ENCODE measurements at regions not wholly inside any gene's neighbourhood (a gene's known extent, or its start where the extent isn't known, plus 50 kb on each side); places are given as distances from the start of the nearest gene placed in this dataset.

DNA sequence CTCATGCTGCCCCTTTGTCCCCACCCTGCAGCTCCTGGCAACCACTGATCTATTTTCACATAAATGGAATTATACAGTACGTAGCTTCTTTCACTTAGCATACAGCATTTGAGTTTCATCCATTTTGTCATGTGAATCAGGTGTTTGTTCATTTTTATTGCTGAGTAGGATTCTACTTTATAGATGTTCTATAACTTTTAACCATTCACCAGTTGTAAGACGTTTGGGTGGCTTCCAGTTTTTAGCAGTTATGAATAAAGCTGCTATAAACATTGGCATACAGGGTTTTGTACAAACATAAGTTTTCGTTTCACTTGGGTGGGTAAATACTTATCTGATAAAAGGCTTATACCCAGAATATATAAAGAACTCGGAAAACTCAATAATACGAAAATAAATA, 102.3 kb upstream of the KLHL13 start:
- H3K9me3 ChIP-seq (ENCODE audit: control insufficient read depth in 2 of 3, insufficient read depth in 1 of 3, low read length in 3 of 3), result no peaks in the 10 kb centered on the region
- DNase-seq (no peak), FAIRE-seq (no peak)
- H3K36me3 ChIP-seq (ENCODE audit: control insufficient read depth in 2 of 3, insufficient read depth in 3 of 3, low read length in 3 of 3), result no peaks in the 10 kb centered on the region
- H3K4me3 ChIP-seq (ENCODE audit: low read length in 3 of 3), result no peak overlapping the region
- peaks cover 2% of the 10 kb centered on the region for H3K27me3 ChIP-seq (ENCODE audit: control insufficient read depth, insufficient read depth, low read length)
- H3K4me1 ChIP-seq (ENCODE audit: control insufficient read depth in 2 of 3, insufficient read depth in 2 of 3, low read depth in 1 of 3, low read length in 3 of 3), result peaks cover 0 to 5% (median 4%) of the 10 kb centered on the region in 3 donors
- TF ChIP-seq, protein P1, sequence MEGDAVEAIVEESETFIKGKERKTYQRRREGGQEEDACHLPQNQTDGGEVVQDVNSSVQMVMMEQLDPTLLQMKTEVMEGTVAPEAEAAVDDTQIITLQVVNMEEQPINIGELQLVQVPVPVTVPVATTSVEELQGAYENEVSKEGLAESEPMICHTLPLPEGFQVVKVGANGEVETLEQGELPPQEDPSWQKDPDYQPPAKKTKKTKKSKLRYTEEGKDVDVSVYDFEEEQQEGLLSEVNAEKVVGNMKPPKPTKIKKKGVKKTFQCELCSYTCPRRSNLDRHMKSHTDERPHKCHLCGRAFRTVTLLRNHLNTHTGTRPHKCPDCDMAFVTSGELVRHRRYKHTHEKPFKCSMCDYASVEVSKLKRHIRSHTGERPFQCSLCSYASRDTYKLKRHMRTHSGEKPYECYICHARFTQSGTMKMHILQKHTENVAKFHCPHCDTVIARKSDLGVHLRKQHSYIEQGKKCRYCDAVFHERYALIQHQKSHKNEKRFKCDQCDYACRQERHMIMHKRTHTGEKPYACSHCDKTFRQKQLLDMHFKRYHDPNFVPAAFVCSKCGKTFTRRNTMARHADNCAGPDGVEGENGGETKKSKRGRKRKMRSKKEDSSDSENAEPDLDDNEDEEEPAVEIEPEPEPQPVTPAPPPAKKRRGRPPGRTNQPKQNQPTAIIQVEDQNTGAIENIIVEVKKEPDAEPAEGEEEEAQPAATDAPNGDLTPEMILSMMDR (IDR thresholded peaks at IDR 0.05; ENCODE audit: borderline replicate concordance, extremely low read depth, insufficient read depth), result no peak
- no peak overlapping the region for H3K9ac ChIP-seq (ENCODE audit: low read length in 3 of 3)
- intact Hi-C loops (cut with DNase I), result no loop called here
- no peak overlapping the region for H3K27ac ChIP-seq (ENCODE audit: low read depth in 2 of 2, low read length in 2 of 2)

DNA sequence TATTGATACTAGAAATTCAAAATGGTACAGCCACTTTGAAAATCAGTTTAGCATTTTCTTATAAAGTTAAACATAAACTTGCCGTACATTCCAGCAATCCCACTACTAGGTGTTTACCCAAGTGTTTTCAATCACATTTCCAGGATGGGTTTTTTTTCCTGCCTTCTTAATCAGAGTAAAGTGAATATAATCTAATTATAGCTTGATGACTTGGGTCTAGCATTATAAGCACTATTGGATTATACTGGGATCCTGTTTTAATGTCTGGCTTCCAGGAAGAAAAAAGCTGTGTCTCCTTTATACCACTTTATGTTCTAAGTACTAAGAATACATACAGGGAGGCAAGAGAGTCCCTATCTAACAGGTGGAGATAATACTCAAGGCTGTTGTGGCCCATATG, 103.3 kb upstream of the KLHL13 start:
- peak; percentile 77 for FAIRE-seq
- Histone ChIP-seq H3K27me3 (ENCODE audit: control insufficient read depth, insufficient read depth, low read length) (peaks cover 2% of the 10 kb centered on the region), H3K9ac (ENCODE audit: low read length in 3 of 3) (no peak overlapping the region), H3K27ac (ENCODE audit: low read depth in 2 of 2, low read length in 2 of 2) (no peak overlapping the region), H3K36me3 (ENCODE audit: control insufficient read depth in 2 of 3, insufficient read depth in 3 of 3, low read length in 3 of 3) (no peaks in the 10 kb centered on the region), H3K4me1 (ENCODE audit: control insufficient read depth in 2 of 3, insufficient read depth in 2 of 3, low read depth in 1 of 3, low read length in 3 of 3) (peaks cover 0 to 5% (median 4%) of the 10 kb centered on the region in 3 donors), H3K9me3 (ENCODE audit: control insufficient read depth in 2 of 3, insufficient read depth in 1 of 3, low read length in 3 of 3) (no peaks in the 10 kb centered on the region), H3K4me3 (ENCODE audit: low read length in 3 of 3) (no peak overlapping the region)
- TF ChIP-seq, protein P1 (IDR thresholded peaks at IDR 0.05; ENCODE audit: borderline replicate concordance, extremely low read depth, insufficient read depth), result no peak
- intact Hi-C loops (cut with DNase I), result no loop called here
- no peak for DNase-seq

DNA sequence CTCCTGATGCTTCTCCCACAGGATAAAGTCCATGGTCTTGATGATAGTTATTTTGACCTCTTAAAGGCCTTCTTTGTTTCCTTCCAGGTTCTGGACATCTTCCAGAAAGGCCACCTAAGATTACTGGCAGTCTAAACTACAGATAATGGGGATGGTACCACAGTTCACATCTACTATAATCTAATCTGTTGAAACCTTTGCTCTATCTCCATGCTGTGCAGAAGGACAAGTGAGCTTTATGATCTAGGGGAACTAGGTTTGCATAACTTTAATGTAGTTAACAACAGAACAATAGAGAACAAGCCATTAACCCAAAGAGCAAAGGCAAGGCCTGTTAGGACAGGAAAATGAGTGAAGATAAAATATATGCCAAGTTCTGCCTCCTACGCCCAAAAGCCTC, 103.9 kb upstream of the KLHL13 start:
- TF ChIP-seq, protein P1 (IDR thresholded peaks at IDR 0.05; ENCODE audit: borderline replicate concordance, extremely low read depth, insufficient read depth), result no peak
- peaks cover 2% of the 10 kb centered on the region for H3K27me3 ChIP-seq (ENCODE audit: control insufficient read depth, insufficient read depth, low read length)
- intact Hi-C loops (cut with DNase I), result no loop called here
- no peak for DNase-seq
- H3K36me3 ChIP-seq (ENCODE audit: control insufficient read depth in 2 of 3, insufficient read depth in 3 of 3, low read length in 3 of 3), result no peaks in the 10 kb centered on the region
- H3K27ac ChIP-seq (ENCODE audit: low read depth in 2 of 2, low read length in 2 of 2), result no peak overlapping the region
- H3K4me3 ChIP-seq (ENCODE audit: low read length in 3 of 3), result no peak overlapping the region
- H3K9me3 ChIP-seq (ENCODE audit: control insufficient read depth in 2 of 3, insufficient read depth in 1 of 3, low read length in 3 of 3), result no peaks in the 10 kb centered on the region
- no peak for FAIRE-seq
- H3K9ac ChIP-seq (ENCODE audit: low read length in 3 of 3), result no peak overlapping the region
- peaks cover 0 to 5% (median 4%) of the 10 kb centered on the region in 3 donors for H3K4me1 ChIP-seq (ENCODE audit: control insufficient read depth in 2 of 3, insufficient read depth in 2 of 3, low read depth in 1 of 3, low read length in 3 of 3)

DNA sequence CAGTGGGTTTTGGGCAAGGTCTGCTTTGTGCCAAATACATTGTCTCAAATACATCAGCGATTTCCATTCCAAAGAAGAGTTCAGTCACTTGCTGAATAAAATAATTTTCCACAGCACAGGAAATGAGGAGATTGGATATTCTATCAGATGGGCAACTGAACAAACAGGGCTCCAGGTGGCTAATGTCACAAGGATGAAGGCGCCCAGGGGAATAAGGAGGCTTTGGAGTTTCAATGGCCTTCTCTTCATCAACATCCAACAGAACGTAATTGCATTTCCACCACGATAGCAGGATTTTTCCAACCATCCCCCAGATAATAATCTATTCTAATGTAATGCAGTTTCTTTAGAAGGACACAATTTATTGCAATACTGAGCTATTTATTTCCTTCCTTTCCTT, 104.7 kb upstream of the KLHL13 start:
- Histone ChIP-seq H3K27me3 (ENCODE audit: control insufficient read depth, insufficient read depth, low read length) (peaks cover 2% of the 10 kb centered on the region), H3K9me3 (ENCODE audit: control insufficient read depth in 2 of 3, insufficient read depth in 1 of 3, low read length in 3 of 3) (no peaks in the 10 kb centered on the region), H3K36me3 (ENCODE audit: control insufficient read depth in 2 of 3, insufficient read depth in 3 of 3, low read length in 3 of 3) (no peaks in the 10 kb centered on the region), H3K4me3 (ENCODE audit: low read length in 3 of 3) (no peak overlapping the region), H3K4me1 (ENCODE audit: control insufficient read depth in 2 of 3, insufficient read depth in 2 of 3, low read depth in 1 of 3, low read length in 3 of 3) (peaks cover 0 to 4% (median 0%) of the 10 kb centered on the region in 3 donors), H3K9ac (ENCODE audit: low read length in 3 of 3) (no peak overlapping the region), H3K27ac (ENCODE audit: low read depth in 2 of 2, low read length in 2 of 2) (no peak overlapping the region)
- intact Hi-C loops (cut with DNase I), result no loop called here
- DNase-seq (no peak), FAIRE-seq (no peak)
- TF ChIP-seq, protein P1 (IDR thresholded peaks at IDR 0.05; ENCODE audit: borderline replicate concordance, extremely low read depth, insufficient read depth), result no peak

Measured in kidney (tissue), 13 donors.